ENCODE measurements at regions not wholly inside any gene's neighbourhood (a gene's known extent, or its start where the extent isn't known, plus 50 kb on each side); places are given as distances from the start of the nearest gene placed in this dataset.

DNA sequence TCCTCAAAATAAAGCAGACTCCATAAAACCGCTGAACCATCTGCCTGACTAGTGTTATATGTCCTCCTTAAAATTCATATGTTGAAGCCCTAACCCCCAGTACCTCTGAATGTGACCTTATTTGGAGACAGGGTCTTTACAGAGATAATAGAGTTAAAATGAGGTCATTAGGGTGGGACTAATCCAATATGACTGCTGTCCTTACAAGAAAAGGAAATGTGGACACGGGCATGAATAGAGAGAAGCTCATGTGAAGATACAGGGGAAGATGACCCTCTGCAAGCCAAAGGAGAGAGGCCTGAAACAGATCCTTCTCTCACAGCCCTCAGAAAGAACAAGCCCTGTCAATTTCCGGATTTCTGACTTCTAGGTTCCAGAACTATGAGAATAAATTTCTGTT, 82.0 kb upstream of the KLHL13 start:
- TF ChIP-seq, protein P1, sequence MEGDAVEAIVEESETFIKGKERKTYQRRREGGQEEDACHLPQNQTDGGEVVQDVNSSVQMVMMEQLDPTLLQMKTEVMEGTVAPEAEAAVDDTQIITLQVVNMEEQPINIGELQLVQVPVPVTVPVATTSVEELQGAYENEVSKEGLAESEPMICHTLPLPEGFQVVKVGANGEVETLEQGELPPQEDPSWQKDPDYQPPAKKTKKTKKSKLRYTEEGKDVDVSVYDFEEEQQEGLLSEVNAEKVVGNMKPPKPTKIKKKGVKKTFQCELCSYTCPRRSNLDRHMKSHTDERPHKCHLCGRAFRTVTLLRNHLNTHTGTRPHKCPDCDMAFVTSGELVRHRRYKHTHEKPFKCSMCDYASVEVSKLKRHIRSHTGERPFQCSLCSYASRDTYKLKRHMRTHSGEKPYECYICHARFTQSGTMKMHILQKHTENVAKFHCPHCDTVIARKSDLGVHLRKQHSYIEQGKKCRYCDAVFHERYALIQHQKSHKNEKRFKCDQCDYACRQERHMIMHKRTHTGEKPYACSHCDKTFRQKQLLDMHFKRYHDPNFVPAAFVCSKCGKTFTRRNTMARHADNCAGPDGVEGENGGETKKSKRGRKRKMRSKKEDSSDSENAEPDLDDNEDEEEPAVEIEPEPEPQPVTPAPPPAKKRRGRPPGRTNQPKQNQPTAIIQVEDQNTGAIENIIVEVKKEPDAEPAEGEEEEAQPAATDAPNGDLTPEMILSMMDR (IDR thresholded peaks at IDR 0.05): no peak
- TF ChIP-seq POLR2A (IDR thresholded peaks at IDR 0.05): no peak

All from uterus (tissue), 2 donors.